Right lobe of liver (tissue), 4 donors: ENCODE measurements at regions not wholly inside any gene's neighbourhood (a gene's known extent, or its start where the extent isn't known, plus 50 kb on each side); places are given as distances from the start of the nearest gene placed in this dataset.

ENCODE experiments used
- POLR2A ChIP-seq: fragments of 450-650 bp; IDR thresholded peaks from one replicate; pipeline ENCODE4 v1.6.1; 2017; ENCODE audit warnings: antibody characterized with exemption, mild to moderate bottlenecking
- TF ChIP-seq, protein P1 (sequence below), 4 donors: fragments of 200-600 bp in 3 of 4; fragments of 450-650 bp in 1 of 4; IDR thresholded peaks; one replicate each; pipeline versions ENCODE4 v1.5.1 to v1.8.0; 2016 to 2022; ENCODE audit warnings: antibody characterized with exemption in 4 of 4, mild to moderate bottlenecking in 2 of 4
- donor health status: DM: no; HTN: no; CAD: no.
- donor health status: DM: no; HTN: no; CAD: no.
- donor health status: DM: no; HTN: yes; CAD: no.

DNA sequence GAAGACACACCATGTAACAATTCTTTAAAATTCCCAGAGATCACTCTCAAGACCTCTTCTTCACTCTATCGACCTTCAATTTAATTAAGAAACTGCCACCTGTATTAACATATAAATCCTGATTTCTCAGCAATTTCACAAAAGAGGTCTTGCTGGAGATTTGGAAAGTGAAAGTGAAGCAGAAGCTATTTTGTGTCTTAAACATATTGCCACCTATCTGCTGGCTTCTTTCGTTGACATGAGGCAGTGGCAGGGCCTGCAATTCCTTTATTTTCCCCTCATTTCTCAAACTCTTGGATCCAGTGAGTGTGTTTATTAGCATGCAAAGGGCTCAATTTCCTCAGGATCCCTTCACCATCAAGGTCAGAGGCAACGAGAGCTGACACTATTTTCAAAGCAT lies 780.2 kb upstream of the SLITRK1 start:
- TF ChIP-seq, protein P1, sequence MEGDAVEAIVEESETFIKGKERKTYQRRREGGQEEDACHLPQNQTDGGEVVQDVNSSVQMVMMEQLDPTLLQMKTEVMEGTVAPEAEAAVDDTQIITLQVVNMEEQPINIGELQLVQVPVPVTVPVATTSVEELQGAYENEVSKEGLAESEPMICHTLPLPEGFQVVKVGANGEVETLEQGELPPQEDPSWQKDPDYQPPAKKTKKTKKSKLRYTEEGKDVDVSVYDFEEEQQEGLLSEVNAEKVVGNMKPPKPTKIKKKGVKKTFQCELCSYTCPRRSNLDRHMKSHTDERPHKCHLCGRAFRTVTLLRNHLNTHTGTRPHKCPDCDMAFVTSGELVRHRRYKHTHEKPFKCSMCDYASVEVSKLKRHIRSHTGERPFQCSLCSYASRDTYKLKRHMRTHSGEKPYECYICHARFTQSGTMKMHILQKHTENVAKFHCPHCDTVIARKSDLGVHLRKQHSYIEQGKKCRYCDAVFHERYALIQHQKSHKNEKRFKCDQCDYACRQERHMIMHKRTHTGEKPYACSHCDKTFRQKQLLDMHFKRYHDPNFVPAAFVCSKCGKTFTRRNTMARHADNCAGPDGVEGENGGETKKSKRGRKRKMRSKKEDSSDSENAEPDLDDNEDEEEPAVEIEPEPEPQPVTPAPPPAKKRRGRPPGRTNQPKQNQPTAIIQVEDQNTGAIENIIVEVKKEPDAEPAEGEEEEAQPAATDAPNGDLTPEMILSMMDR (IDR thresholded peaks at IDR 0.05): no peak
- TF ChIP-seq POLR2A: no peak
